ENCODE measurements at regions not wholly inside any gene's neighbourhood (a gene's known extent, or its start where the extent isn't known, plus 50 kb on each side); places are given as distances from the start of the nearest gene placed in this dataset.
"Not testable (repeated sequence)": the region's sequence is repeated elsewhere in the genome, so short reads cannot be mapped to it uniquely, and the experiment has no call there.

GRCh38 chr16:29270923-29271322, 135.6 kb downstream of the NPIPB11 start:
- not testable (repeated sequence) for H3K36me3 Mint-ChIP-seq (ENCODE audit: low read depth); ATAC-seq; H3K4me3 Mint-ChIP-seq; H3K27ac Mint-ChIP-seq; H3K4me1 Mint-ChIP-seq; DNase-seq; H3K27me3 Mint-ChIP-seq; H3K9me3 Mint-ChIP-seq

- DNase-seq; H3K4me3 Mint-ChIP-seq; ATAC-seq; H3K27ac Mint-ChIP-seq; H3K9me3 Mint-ChIP-seq; H3K36me3 Mint-ChIP-seq (ENCODE audit: low read depth); H3K27me3 Mint-ChIP-seq; H3K4me1 Mint-ChIP-seq: not testable (repeated sequence)
Observed at GRCh38 chr16:29270033-29270432, 136.5 kb downstream of the NPIPB11 start.

- not testable (repeated sequence) for H3K4me1 Mint-ChIP-seq; H3K4me3 Mint-ChIP-seq; DNase-seq; ATAC-seq; H3K27ac Mint-ChIP-seq; H3K27me3 Mint-ChIP-seq; H3K36me3 Mint-ChIP-seq (ENCODE audit: low read depth); H3K9me3 Mint-ChIP-seq
Observed at GRCh38 chr16:29269192-29269811, 137.2 kb downstream of the NPIPB11 start.

GRCh38 chr16:29268785-29269191, 137.7 kb downstream of the NPIPB11 start:
- not testable (repeated sequence) for H3K27ac Mint-ChIP-seq; H3K36me3 Mint-ChIP-seq (ENCODE audit: low read depth); H3K27me3 Mint-ChIP-seq; H3K4me1 Mint-ChIP-seq; DNase-seq; ATAC-seq; H3K9me3 Mint-ChIP-seq; H3K4me3 Mint-ChIP-seq

GRCh38 chr16:29268348-29268747, 138.2 kb downstream of the NPIPB11 start:
- H3K36me3 Mint-ChIP-seq (ENCODE audit: low read depth); H3K9me3 Mint-ChIP-seq; H3K27me3 Mint-ChIP-seq; H3K4me3 Mint-ChIP-seq; ATAC-seq; DNase-seq; H3K4me1 Mint-ChIP-seq; H3K27ac Mint-ChIP-seq: not testable (repeated sequence)

- not testable (repeated sequence) for H3K4me3 Mint-ChIP-seq; DNase-seq; H3K9me3 Mint-ChIP-seq; H3K36me3 Mint-ChIP-seq (ENCODE audit: low read depth); H3K27ac Mint-ChIP-seq; H3K27me3 Mint-ChIP-seq; ATAC-seq; H3K4me1 Mint-ChIP-seq
Observed at GRCh38 chr16:29267891-29268290, 138.6 kb downstream of the NPIPB11 start.

- not testable (repeated sequence) for H3K4me3 Mint-ChIP-seq; ATAC-seq; H3K36me3 Mint-ChIP-seq (ENCODE audit: low read depth); DNase-seq; H3K27me3 Mint-ChIP-seq; H3K9me3 Mint-ChIP-seq; H3K27ac Mint-ChIP-seq; H3K4me1 Mint-ChIP-seq
Observed at GRCh38 chr16:29267055-29267619, 139.4 kb downstream of the NPIPB11 start.

GRCh38 chr16:29266612-29267011, 139.9 kb downstream of the NPIPB11 start:
- not testable (repeated sequence) for H3K27me3 Mint-ChIP-seq; H3K9me3 Mint-ChIP-seq; H3K4me3 Mint-ChIP-seq; H3K4me1 Mint-ChIP-seq; H3K27ac Mint-ChIP-seq; DNase-seq; H3K36me3 Mint-ChIP-seq (ENCODE audit: low read depth)
- ATAC-seq, result peak; percentile 34

- not testable (repeated sequence) for H3K4me1 Mint-ChIP-seq; H3K27me3 Mint-ChIP-seq; H3K9me3 Mint-ChIP-seq; H3K27ac Mint-ChIP-seq; H3K4me3 Mint-ChIP-seq; H3K36me3 Mint-ChIP-seq (ENCODE audit: low read depth)
- DNase-seq (peak; percentile 16), ATAC-seq (peak; percentile 86)
Observed at GRCh38 chr16:29265255-29265853, 141.2 kb downstream of the NPIPB11 start.

- not testable (repeated sequence) for DNase-seq; ATAC-seq; H3K27me3 Mint-ChIP-seq; H3K36me3 Mint-ChIP-seq (ENCODE audit: low read depth); H3K4me1 Mint-ChIP-seq; H3K9me3 Mint-ChIP-seq; H3K4me3 Mint-ChIP-seq
- peak overlapping the region; percentile 42 for H3K27ac Mint-ChIP-seq
Observed at GRCh38 chr16:29264080-29264837, 142.3 kb downstream of the NPIPB11 start.

- H3K4me3 Mint-ChIP-seq; H3K9me3 Mint-ChIP-seq; H3K4me1 Mint-ChIP-seq; H3K36me3 Mint-ChIP-seq (ENCODE audit: low read depth); DNase-seq; ATAC-seq; H3K27ac Mint-ChIP-seq; H3K27me3 Mint-ChIP-seq: not testable (repeated sequence)
Observed at GRCh38 chr16:29262725-29263124, 143.8 kb downstream of the NPIPB11 start.

- H3K9me3 Mint-ChIP-seq; DNase-seq; H3K27me3 Mint-ChIP-seq; ATAC-seq; H3K27ac Mint-ChIP-seq; H3K36me3 Mint-ChIP-seq (ENCODE audit: low read depth); H3K4me1 Mint-ChIP-seq; H3K4me3 Mint-ChIP-seq: not testable (repeated sequence)
Observed at GRCh38 chr16:29261427-29262248, 144.9 kb downstream of the NPIPB11 start.

GRCh38 chr16:29260683-29261426, 145.7 kb downstream of the NPIPB11 start:
- ATAC-seq; DNase-seq; H3K27me3 Mint-ChIP-seq; H3K9me3 Mint-ChIP-seq; H3K4me1 Mint-ChIP-seq; H3K4me3 Mint-ChIP-seq; H3K27ac Mint-ChIP-seq; H3K36me3 Mint-ChIP-seq (ENCODE audit: low read depth): not testable (repeated sequence)
